22Rv1 (cell line): ENCODE measurements at regions not wholly inside any gene's neighbourhood (a gene's known extent, or its start where the extent isn't known, plus 50 kb on each side); places are given as distances from the start of the nearest gene placed in this dataset.
A peak's percentile ranks its signal among the peaks of the same experiment; 100 is the strongest.
"Not testable (repeated sequence)": the region's sequence is repeated elsewhere in the genome, so short reads cannot be mapped to it uniquely, and the experiment has no call there.

Experiments used
- H3K27ac ChIP-seq: fragments of 450-650 bp; 2 replicates; pipeline ENCODE4 v1.5.1; 2017
- ZFX ChIP-seq: fragments of 450-650 bp; IDR thresholded peaks from 2 replicates; pipeline ENCODE4 v1.6.1; 2017; ENCODE audit warnings: antibody characterized with exemption, borderline replicate concordance
- TF ChIP-seq, protein P1 (sequence below): fragments of 450-650 bp; IDR thresholded peaks from 2 replicates; pipeline ENCODE4 v1.5.1; 2017; ENCODE audit warnings: mild to moderate bottlenecking

DNA sequence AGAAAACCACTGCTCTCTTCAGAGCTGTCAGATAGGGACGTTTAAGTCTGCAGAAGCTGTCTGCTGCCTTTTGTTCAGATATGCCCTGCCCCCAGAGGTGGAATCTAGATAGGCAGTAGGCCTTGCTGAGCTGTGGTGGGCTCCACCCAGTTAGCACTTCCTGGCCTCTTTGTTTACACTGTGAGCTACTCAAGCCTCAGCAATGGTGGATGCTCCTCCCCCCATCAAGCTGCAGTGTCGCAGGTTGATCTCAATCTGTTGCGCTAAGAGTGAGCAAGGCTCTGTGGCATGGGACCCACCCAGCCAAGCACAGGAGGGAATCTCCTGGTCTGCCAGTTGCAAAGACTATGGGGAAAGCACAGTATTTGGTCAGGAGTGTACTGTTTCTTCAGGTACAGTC lies 59.2 kb upstream of the ZNF641 start:
- not testable (repeated sequence) for H3K27ac ChIP-seq
- TF ChIP-seq, protein P1, sequence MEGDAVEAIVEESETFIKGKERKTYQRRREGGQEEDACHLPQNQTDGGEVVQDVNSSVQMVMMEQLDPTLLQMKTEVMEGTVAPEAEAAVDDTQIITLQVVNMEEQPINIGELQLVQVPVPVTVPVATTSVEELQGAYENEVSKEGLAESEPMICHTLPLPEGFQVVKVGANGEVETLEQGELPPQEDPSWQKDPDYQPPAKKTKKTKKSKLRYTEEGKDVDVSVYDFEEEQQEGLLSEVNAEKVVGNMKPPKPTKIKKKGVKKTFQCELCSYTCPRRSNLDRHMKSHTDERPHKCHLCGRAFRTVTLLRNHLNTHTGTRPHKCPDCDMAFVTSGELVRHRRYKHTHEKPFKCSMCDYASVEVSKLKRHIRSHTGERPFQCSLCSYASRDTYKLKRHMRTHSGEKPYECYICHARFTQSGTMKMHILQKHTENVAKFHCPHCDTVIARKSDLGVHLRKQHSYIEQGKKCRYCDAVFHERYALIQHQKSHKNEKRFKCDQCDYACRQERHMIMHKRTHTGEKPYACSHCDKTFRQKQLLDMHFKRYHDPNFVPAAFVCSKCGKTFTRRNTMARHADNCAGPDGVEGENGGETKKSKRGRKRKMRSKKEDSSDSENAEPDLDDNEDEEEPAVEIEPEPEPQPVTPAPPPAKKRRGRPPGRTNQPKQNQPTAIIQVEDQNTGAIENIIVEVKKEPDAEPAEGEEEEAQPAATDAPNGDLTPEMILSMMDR: peak; percentile 15; the same call in 1 of the 2 replicates

- no peak overlapping the region for H3K27ac ChIP-seq
- TF ChIP-seq ZFX: no peak
- TF ChIP-seq, protein P1: no peak
Measured at GRCh38 chr12:48413388-48413787, 59.0 kb upstream of the ANP32D start.

- H3K27ac ChIP-seq: no peak overlapping the region
- TF ChIP-seq, protein P1: no peak
- TF ChIP-seq ZFX: no peak
Measured at GRCh38 chr12:48414021-48414420, 58.3 kb upstream of the ANP32D start.

DNA sequence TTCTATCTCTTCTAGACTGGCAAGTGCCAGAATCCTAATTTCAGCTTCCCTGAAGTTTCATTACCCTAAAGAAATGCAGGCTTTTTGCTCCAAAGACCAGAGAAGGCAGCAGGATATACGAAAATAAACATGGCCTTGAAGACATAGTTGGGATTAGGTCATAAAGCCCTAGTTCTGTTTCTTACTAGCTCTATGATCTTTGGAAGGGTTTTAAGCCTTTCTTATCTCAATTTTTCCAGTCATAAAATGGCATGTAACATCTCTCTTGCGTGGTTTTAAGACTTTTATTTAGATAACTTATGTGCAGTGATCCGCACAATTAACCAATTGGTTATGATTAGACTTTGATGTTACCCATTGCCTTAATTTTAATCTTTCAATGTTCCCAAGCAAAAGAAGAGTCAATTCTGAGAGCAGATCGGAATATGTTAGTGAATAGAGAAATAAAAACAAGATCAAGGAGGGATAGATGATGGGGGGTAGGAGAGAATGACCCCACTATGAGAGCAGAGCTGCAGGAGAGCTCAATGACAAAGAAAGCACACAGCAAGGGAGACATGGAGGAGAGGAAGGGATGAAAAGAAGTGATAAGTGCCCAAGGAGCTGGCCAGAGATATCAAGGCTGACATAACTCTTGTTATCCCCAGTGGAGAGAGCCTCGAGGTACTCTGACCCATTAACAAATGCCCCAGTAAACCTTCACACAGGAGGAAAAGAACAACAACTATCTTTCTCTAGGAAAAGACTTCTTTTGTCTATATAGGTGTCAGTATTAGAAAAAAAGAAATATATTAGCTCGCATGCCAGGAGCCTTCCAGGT lies 53.0 kb upstream of the ANP32D start:
- no peak for TF ChIP-seq ZFX
- TF ChIP-seq, protein P1: no peak
- H3K27ac ChIP-seq: no peak overlapping the region

- no peak overlapping the region for H3K27ac ChIP-seq
- TF ChIP-seq, protein P1: no peak
- no peak for TF ChIP-seq ZFX
Measured at GRCh38 chr12:48420039-48420775, 52.2 kb upstream of the ANP32D start.

- no peak overlapping the region for H3K27ac ChIP-seq
- TF ChIP-seq, protein P1: no peak
- TF ChIP-seq ZFX: no peak
Measured at GRCh38 chr12:48422060-48422459, 50.3 kb upstream of the ANP32D start.
